Tibial nerve (tissue), 4 donors: ENCODE measurements at regions not wholly inside any gene's neighbourhood (a gene's known extent, or its start where the extent isn't known, plus 50 kb on each side); places are given as distances from the start of the nearest gene placed in this dataset.
"Not testable (repeated sequence)": the region's sequence is repeated elsewhere in the genome, so short reads cannot be mapped to it uniquely, and the experiment has no call there.

Experiments
- DNase-seq, 2 donors: peaks; one replicate each; pipeline ENCODE4 v3.0.0-alpha.2; 2019; ENCODE audit warnings: low spot score in 2 of 2
- H3K27ac ChIP-seq, 4 donors: fragments of 200-600 bp; sonication (generic) in 3 of 4; one replicate each; pipeline ENCODE4 v1.5.1; 2017 to 2019; ENCODE audit warnings: mild to moderate bottlenecking in 1 of 4
- H3K27me3 ChIP-seq, 2 donors: fragments of 200-600 bp; sonication (generic) in 1 of 2; one replicate each; pipeline versions ENCODE4 v1.5.1 to v1.6.0; 2017 to 2019
- H3K36me3 ChIP-seq, 3 donors: fragments of 200-600 bp; sonication (generic); one replicate each; pipeline ENCODE4 v1.5.1; 2018 to 2019
- H3K4me1 ChIP-seq, 4 donors: fragments of 200-600 bp; sonication (generic) in 3 of 4; one replicate each; pipeline ENCODE4 v1.5.1; 2017 to 2019
- H3K4me3 ChIP-seq, 4 donors: fragments of 200-600 bp; sonication (generic) in 3 of 4; one replicate each; pipeline ENCODE4 v1.5.1; 2017 to 2019; ENCODE audit warnings: mild to moderate bottlenecking in 1 of 4, moderate library complexity in 1 of 4
- H3K9me3 ChIP-seq, 4 donors: fragments of 200-600 bp; sonication (generic) in 3 of 4; one replicate each; pipeline ENCODE4 v1.5.1; 2017 to 2019
- CTCF ChIP-seq, 5 experiments: fragments of 200-600 bp in 3 of 5; fragments of 450-650 bp in 2 of 5; sonication (generic) in 3 of 5; IDR thresholded peaks; one replicate each; pipeline ENCODE4 v1.5.1; 2016 to 2019; ENCODE audit warnings: antibody characterized with exemption in 5 of 5, mild to moderate bottlenecking in 3 of 5, moderate library complexity in 2 of 5
- EP300 ChIP-seq, 2 donors: sonication (generic); formaldehyde crosslinking; IDR thresholded peaks; one replicate each; pipeline ENCODE4 v1.6.1; 2017; ENCODE audit warnings: antibody characterized with exemption in 2 of 2, mild to moderate bottlenecking in 1 of 2
- POLR2A ChIP-seq, 2 donors: fragments of 450-650 bp; IDR thresholded peaks; one replicate each; pipeline ENCODE4 v1.6.1; 2017; ENCODE audit warnings: antibody characterized with exemption in 2 of 2, mild to moderate bottlenecking in 2 of 2, moderate library complexity in 2 of 2
- WGBS, 2 donors: methylation state at CpG; one replicate each; pipeline ENCODE4 v1.1.5; 2018; 5-methylcytosine and 5-hydroxymethylcytosine counted together

- Histone ChIP-seq H3K4me1 (no peaks in the 10 kb centered on the region), H3K9me3 (no peaks in the 10 kb centered on the region), H3K4me3 (no peak overlapping the region), H3K27ac (no peak overlapping the region), H3K36me3 (no peaks in the 10 kb centered on the region), H3K27me3 (peaks cover 0 to under 1% of the 10 kb centered on the region in 2 donors)
- no peak for DNase-seq
- WGBS, 2 donors, result 82 to 83% methylated on average over 5 of the region's 5 CpGs
- TF ChIP-seq CTCF (IDR thresholded peaks at IDR 0.05), result no peak
- TF ChIP-seq POLR2A (IDR thresholded peaks at IDR 0.05), result no peak
- TF ChIP-seq EP300 (IDR thresholded peaks at IDR 0.05), result no peak
These were observed 112.2 kb upstream of the SFSWAP start for GRCh38 chr12:131598717-131599116.

- no peak for TF ChIP-seq EP300 (IDR thresholded peaks at IDR 0.05)
- TF ChIP-seq CTCF (IDR thresholded peaks at IDR 0.05), result no peak
- TF ChIP-seq POLR2A (IDR thresholded peaks at IDR 0.05), result no peak
- H3K4me3 ChIP-seq, result no peak overlapping the region
- WGBS, 2 donors, result 85 to 86% methylated on average over 32 to 33 of the region's 33 CpGs
These were observed 111.4 kb upstream of the SFSWAP start for GRCh38 chr12:131599190-131600159.

GRCh38 chr12:131600160-131600532 lies 110.7 kb upstream of the SFSWAP start:
- no peak overlapping the region for H3K27ac ChIP-seq
- H3K4me1 ChIP-seq, result no peaks in the 10 kb centered on the region
- no peak for DNase-seq
- WGBS, 2 donors, result 66 to 80% methylated on average over 6 of the region's 6 CpGs
- no peaks in the 10 kb centered on the region for H3K27me3 ChIP-seq
- no peak for TF ChIP-seq EP300 (IDR thresholded peaks at IDR 0.05)
- H3K4me3 ChIP-seq, result no peak overlapping the region
- no peaks in the 10 kb centered on the region for H3K9me3 ChIP-seq
- no peaks in the 10 kb centered on the region for H3K36me3 ChIP-seq

More at GRCh38 chr12:131599190-131600159, 111.4 kb upstream of the SFSWAP start:
- no peak for DNase-seq
- Histone ChIP-seq H3K4me1 (no peaks in the 10 kb centered on the region), H3K27me3 (no peaks in the 10 kb centered on the region), H3K27ac (no peak overlapping the region), H3K9me3 (no peaks in the 10 kb centered on the region), H3K36me3 (no peaks in the 10 kb centered on the region)

- H3K27ac ChIP-seq, DNase-seq, H3K9me3 ChIP-seq, H3K27me3 ChIP-seq, H3K4me1 ChIP-seq, H3K4me3 ChIP-seq, H3K36me3 ChIP-seq: not testable (repeated sequence)
- WGBS, 2 donors, result 78 to 86% methylated on average over 5 of the region's 5 CpGs
These were observed 109.4 kb upstream of the SFSWAP start for GRCh38 chr12:131601499-131601898.

GRCh38 chr12:131603106-131603938 lies 107.6 kb upstream of the SFSWAP start:
- H3K27ac ChIP-seq, result no peak overlapping the region
- TF ChIP-seq EP300 (IDR thresholded peaks at IDR 0.05) (no peak), POLR2A (IDR thresholded peaks at IDR 0.05) (no peak), CTCF (IDR thresholded peaks at IDR 0.05) (no peak)
- no peaks in the 10 kb centered on the region for H3K4me1 ChIP-seq
- 76 to 79% methylated on average over 7 to 8 of the region's 8 CpGs for WGBS, 2 donors
- no peaks in the 10 kb centered on the region for H3K9me3 ChIP-seq
- H3K27me3 ChIP-seq, result no peaks in the 10 kb centered on the region
- DNase-seq, result no peak
- H3K36me3 ChIP-seq, result no peaks in the 10 kb centered on the region
- H3K4me3 ChIP-seq, result no peak overlapping the region
